ENCODE measurements at regions not wholly inside any gene's neighbourhood (a gene's known extent, or its start where the extent isn't known, plus 50 kb on each side); places are given as distances from the start of the nearest gene placed in this dataset.

DNA sequence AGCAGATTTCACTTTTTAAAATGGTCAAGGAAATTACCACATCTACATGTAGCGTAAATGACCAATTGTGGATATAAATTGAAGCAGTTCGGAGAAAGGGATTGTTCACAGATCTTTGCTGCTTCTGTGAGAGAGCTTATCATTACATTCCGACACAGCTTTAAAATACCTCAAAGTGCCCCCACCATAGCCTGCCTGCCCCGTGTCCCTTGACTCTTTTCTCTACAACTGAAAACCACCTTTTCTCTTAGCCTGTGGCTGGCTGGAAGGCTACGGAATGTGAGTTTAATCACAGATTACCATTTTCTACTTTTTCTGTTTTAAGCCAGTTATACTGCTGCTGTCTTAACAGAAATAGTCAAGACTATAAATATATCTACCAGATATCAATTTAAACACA is 347.2 kb upstream of the MAP3K7 start:
- TF ChIP-seq CTCF (IDR thresholded peaks at IDR 0.05) (no peak), POLR2A (IDR thresholded peaks at IDR 0.05) (no peak), POLR2AphosphoS5 (IDR thresholded peaks at IDR 0.05) (no peak)

Measured in breast epithelium (tissue), 3 donors.